OCI-LY7 (cell line): ENCODE measurements at regions not wholly inside any gene's neighbourhood (a gene's known extent, or its start where the extent isn't known, plus 50 kb on each side); places are given as distances from the start of the nearest gene placed in this dataset.

Experiments used
- BruUV-seq: library from RNA; stranded (reverse); fragments of 400-500 nt; replicated peaks from 2 replicates; lab custom pipeline; 2021; lab: Mats Ljungman, UMichigan
- CTCF ChIA-PET: fragments of 300-600 bp; sonication (Branson Sonifier 250); formaldehyde crosslinking; loops from one replicate; lab custom pipeline; 2022; ENCODE audit warnings: antibody characterized with exemption; ENCODE audit not compliant: unreplicated experiment; lab: Charles Lee
- POLR2A ChIA-PET: fragments of 300-600 bp; sonication (Branson Sonifier 250); formaldehyde crosslinking; loops from one replicate; lab custom pipeline; 2022; ENCODE audit warnings: antibody characterized with exemption; lab: Charles Lee
- DNase-seq: peaks from one replicate; pipeline ENCODE4 v3.0.0-alpha.2; 2015; ENCODE audit warnings: low spot score
- H2AFZ ChIP-seq: fragments of 200-600 bp; sonication (generic), shearing (Covaris generic); 2 replicates; pipeline ENCODE4 v1.6.1; 2014; ENCODE audit warnings: mild to moderate bottlenecking, antibody characterized with exemption, low read length, moderate library complexity
- H3K27ac ChIP-seq: fragments of 200-600 bp; sonication (generic); 2 replicates; pipeline ENCODE4 v1.5.1; 2014; ENCODE audit warnings: mixed run types, low read depth, mild to moderate bottlenecking, moderate library complexity, low read length, inconsistent platforms; ENCODE audit not compliant: poor library complexity, severe bottlenecking
- H3K36me3 ChIP-seq: fragments of 200-600 bp; sonication (generic); 2 replicates; pipeline ENCODE4 v1.6.1; 2014; ENCODE audit warnings: mild to moderate bottlenecking, antibody characterized with exemption, low read length, moderate library complexity, mixed read lengths; ENCODE audit not compliant: insufficient read depth
- H3K4me1 ChIP-seq: fragments of 200-600 bp; sonication (generic); 2 replicates; pipeline ENCODE4 v1.5.1; 2014; ENCODE audit warnings: mild to moderate bottlenecking, low read length; ENCODE audit not compliant: insufficient read depth, poor library complexity, severe bottlenecking
- H3K4me2 ChIP-seq: fragments of 200-600 bp; sonication (generic); 2 replicates; pipeline ENCODE4 v1.6.1; 2014; ENCODE audit warnings: mild to moderate bottlenecking, low read length
- H3K4me3 ChIP-seq: fragments of 200-600 bp; sonication (generic); 2 replicates; pipeline ENCODE4 v1.5.1; 2014; ENCODE audit warnings: mild to moderate bottlenecking, low read depth, low read length; ENCODE audit not compliant: poor library complexity, severe bottlenecking
- H3K79me2 ChIP-seq: fragments of 200-600 bp; sonication (generic); 2 replicates; pipeline ENCODE4 v1.6.1; 2016; ENCODE audit warnings: low read depth, mild to moderate bottlenecking, low read length, moderate library complexity, mixed read lengths; ENCODE audit not compliant: insufficient read depth
- H3K9me2 ChIP-seq: fragments of 200-600 bp; sonication (generic); 2 replicates; pipeline ENCODE4 v1.6.1; 2016; ENCODE audit warnings: mild to moderate bottlenecking, low read length, mixed read lengths; ENCODE audit not compliant: insufficient read depth
- H3K9me3 ChIP-seq: fragments of 200-600 bp; sonication (generic); 2 replicates; pipeline ENCODE4 v1.6.1; 2014; ENCODE audit warnings: mild to moderate bottlenecking, mixed run types, low read length, mixed read lengths
- H4K20me1 ChIP-seq: fragments of 200-600 bp; sonication (generic); 2 replicates; pipeline ENCODE4 v1.6.1; 2014; ENCODE audit warnings: mild to moderate bottlenecking, antibody characterized with exemption, low read length, moderate library complexity, mixed read lengths; ENCODE audit not compliant: insufficient read depth
- EZH2phosphoT487 ChIP-seq: fragments of 200-600 bp; sonication (generic); IDR thresholded peaks from 2 replicates; pipeline ENCODE4 v1.6.1; 2018; ENCODE audit warnings: low read depth, borderline replicate concordance, mild to moderate bottlenecking, mixed run types, antibody characterized with exemption, low read length, moderate library complexity, mixed read lengths
- intact Hi-C: fragments of 100-400 bp; cut with micrococcal nuclease; formaldehyde crosslinking; loops from one replicate; pipeline ENCODE4 v1.10.0; 2022; ENCODE audit not compliant: unreplicated experiment
- TF ChIP-seq, protein P1 (sequence below): fragments of 200-600 bp; sonication (generic); conservative IDR thresholded peaks from 2 replicates; pipeline ENCODE4 v1.5.1; 2014; ENCODE audit warnings: mild to moderate bottlenecking, antibody characterized with exemption, low read length, moderate library complexity, mixed read lengths

DNA sequence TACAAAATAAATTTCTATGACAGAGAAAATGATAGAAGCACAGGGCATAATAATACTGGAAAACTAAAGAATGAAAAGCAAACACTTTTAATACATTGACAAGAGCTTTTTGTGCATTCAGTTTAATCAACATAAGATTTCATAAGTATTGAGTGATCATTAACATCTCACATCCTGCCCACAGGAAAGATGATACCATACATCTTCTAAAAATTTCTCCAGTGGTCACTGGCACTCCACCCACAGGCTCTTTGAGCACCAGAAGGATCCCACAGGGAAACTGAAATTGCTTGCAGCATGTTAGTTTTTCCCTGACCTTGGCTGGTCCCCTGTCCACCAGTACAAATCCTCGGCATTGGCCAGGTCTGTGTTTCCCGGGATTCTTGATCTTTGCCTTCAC lies 186.0 kb downstream of the CEMIP2 start:
- Histone ChIP-seq H3K4me1 (no peaks in the 10 kb centered on the region), H3K9me3 (no peaks in the 10 kb centered on the region), H3K27ac (no peak overlapping the region), H3K9me2 (no peaks in the 10 kb centered on the region), H3K36me3 (no peaks in the 10 kb centered on the region), H2AFZ (no peak overlapping the region), H4K20me1 (no peaks in the 10 kb centered on the region), H3K4me2 (no peak overlapping the region), H3K79me2 (no peaks in the 10 kb centered on the region), H3K4me3 (no peak overlapping the region)
- BruUV-seq, result no TSS peak
- TF ChIP-seq EZH2phosphoT487, result no peak
- TF ChIP-seq, protein P1, sequence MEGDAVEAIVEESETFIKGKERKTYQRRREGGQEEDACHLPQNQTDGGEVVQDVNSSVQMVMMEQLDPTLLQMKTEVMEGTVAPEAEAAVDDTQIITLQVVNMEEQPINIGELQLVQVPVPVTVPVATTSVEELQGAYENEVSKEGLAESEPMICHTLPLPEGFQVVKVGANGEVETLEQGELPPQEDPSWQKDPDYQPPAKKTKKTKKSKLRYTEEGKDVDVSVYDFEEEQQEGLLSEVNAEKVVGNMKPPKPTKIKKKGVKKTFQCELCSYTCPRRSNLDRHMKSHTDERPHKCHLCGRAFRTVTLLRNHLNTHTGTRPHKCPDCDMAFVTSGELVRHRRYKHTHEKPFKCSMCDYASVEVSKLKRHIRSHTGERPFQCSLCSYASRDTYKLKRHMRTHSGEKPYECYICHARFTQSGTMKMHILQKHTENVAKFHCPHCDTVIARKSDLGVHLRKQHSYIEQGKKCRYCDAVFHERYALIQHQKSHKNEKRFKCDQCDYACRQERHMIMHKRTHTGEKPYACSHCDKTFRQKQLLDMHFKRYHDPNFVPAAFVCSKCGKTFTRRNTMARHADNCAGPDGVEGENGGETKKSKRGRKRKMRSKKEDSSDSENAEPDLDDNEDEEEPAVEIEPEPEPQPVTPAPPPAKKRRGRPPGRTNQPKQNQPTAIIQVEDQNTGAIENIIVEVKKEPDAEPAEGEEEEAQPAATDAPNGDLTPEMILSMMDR, result no peak
- ChIA-PET POLR2A (interaction anchor here (1.3 kb wide), 1 partner anchor 65 kb away, joined by 3 read pairs; no protein-coding TSS in a partner anchor), CTCF (no interaction called here)
- intact Hi-C loops, result no loop called here
- DNase-seq, result no peak

DNA sequence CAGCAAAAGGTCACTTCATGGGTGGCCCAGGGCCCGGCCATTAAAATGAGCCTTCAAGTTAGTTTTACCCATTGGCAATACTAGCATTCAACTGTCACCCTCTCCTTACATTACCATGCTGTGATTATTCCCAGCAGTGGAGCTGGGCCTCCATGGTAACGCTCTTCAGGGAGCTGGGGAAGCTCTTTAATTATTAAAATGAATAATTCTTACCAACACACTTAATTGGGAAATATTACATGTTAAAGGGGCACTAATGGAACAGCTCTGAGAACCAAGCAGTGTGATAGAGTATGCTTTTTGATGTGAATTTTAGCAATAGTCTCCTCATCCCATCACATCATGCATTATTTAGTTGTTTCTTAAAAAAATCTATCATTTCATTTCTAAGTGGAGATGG lies 187.2 kb downstream of the CEMIP2 start:
- intact Hi-C loops, result no loop called here
- H3K9me3 ChIP-seq, result no peaks in the 10 kb centered on the region
- H3K9me2 ChIP-seq, result no peaks in the 10 kb centered on the region
- no peaks in the 10 kb centered on the region for H3K36me3 ChIP-seq
- no peaks in the 10 kb centered on the region for H3K4me1 ChIP-seq
- no peak overlapping the region for H3K4me2 ChIP-seq
- no peaks in the 10 kb centered on the region for H3K79me2 ChIP-seq
- BruUV-seq, result no TSS peak
- no peaks in the 10 kb centered on the region for H4K20me1 ChIP-seq
- DNase-seq, result no peak
- CTCF ChIA-PET, result interaction anchor here (0.6 kb wide), 1 partner anchor 10 kb away, joined by 3 read pairs; no protein-coding TSS in a partner anchor
- no peak overlapping the region for H3K27ac ChIP-seq
- H3K4me3 ChIP-seq, result no peak overlapping the region
- POLR2A ChIA-PET, result interaction anchor here (0.6 to 0.7 kb wide), 3 partner anchors 10 to 123 kb away, joined by 3 to 6 read pairs (median 3); no protein-coding TSS in a partner anchor
- TF ChIP-seq, protein P1, result no peak
- no peak for TF ChIP-seq EZH2phosphoT487
- no peak overlapping the region for H2AFZ ChIP-seq

DNA sequence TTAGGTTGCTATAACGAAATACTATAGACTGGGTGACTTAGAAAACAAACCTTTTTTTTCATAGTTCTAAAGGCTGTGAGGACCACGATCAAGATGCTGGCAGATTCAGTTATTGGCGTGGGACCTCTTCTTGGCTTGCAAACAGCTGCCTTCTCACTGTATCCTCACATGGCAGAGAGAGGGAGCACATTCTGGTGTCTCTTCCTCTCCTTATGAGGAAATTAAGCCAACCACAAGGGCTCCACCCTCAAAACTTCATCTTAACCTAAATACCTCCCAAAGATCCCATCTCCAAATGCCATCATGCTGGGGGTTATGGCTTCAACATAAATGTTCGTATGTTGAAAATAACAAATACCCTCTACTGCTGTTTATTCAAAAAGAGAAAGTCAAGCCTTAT lies 197.1 kb downstream of the CEMIP2 start:
- Histone ChIP-seq H3K9me3 (no peaks in the 10 kb centered on the region), H4K20me1 (no peaks in the 10 kb centered on the region)

More for the DNA sequence above, 197.1 kb downstream of the CEMIP2 start:
- ChIA-PET POLR2A (no interaction called here), CTCF (no interaction called here)
- Histone ChIP-seq H3K36me3 (no peaks in the 10 kb centered on the region), H3K27ac (no peak overlapping the region), H3K79me2 (no peaks in the 10 kb centered on the region), H2AFZ (no peak overlapping the region), H3K9me2 (no peaks in the 10 kb centered on the region), H3K4me3 (no peak overlapping the region), H3K4me1 (no peaks in the 10 kb centered on the region), H3K4me2 (no peak overlapping the region)
- TF ChIP-seq, protein P1, result no peak
- TF ChIP-seq EZH2phosphoT487, result no peak
- intact Hi-C loops, result no loop called here
- BruUV-seq, result no TSS peak
- no peak for DNase-seq
